Transverse colon (tissue), 3 donors: ENCODE measurements at regions not wholly inside any gene's neighbourhood (a gene's known extent, or its start where the extent isn't known, plus 50 kb on each side); places are given as distances from the start of the nearest gene placed in this dataset.

Experiments used
- CTCF ChIP-seq, 5 experiments: fragments of 200-600 bp in 3 of 5; fragments of 450-650 bp in 2 of 5; sonication (generic) in 3 of 5; IDR thresholded peaks; 1 replicate in 2 of 5; 2 replicates in 3 of 5; pipeline ENCODE4 v1.5.1; 2016 to 2017; ENCODE audit warnings: antibody characterized with exemption in 5 of 5, inconsistent platforms in 3 of 5, mild to moderate bottlenecking in 2 of 5, moderate library complexity in 1 of 5
- EP300 ChIP-seq: sonication (generic); formaldehyde crosslinking; IDR thresholded peaks from one replicate; pipeline ENCODE4 v1.6.1; 2017; ENCODE audit warnings: antibody characterized with exemption, low read depth
- POLR2A ChIP-seq: fragments of 450-650 bp; IDR thresholded peaks from one replicate; pipeline ENCODE4 v1.6.1; 2016; ENCODE audit warnings: antibody characterized with exemption, mild to moderate bottlenecking, moderate library complexity

GRCh38 chr5:112514111-112514510 lies 95.0 kb upstream of the EPB41L4A start:
- TF ChIP-seq POLR2A = no peak
- no peak for TF ChIP-seq EP300
- TF ChIP-seq CTCF (IDR thresholded peaks at IDR 0.05) = no peak
